CD4-positive, alpha-beta T cell treated with Interleukin-12 subunit alpha and Interleukin-12 subunit beta, for 1 hour (primary cell): ENCODE measurements at regions not wholly inside any gene's neighbourhood (a gene's known extent, or its start where the extent isn't known, plus 50 kb on each side); places are given as distances from the start of the nearest gene placed in this dataset.

ENCODE experiments used
- DNase-seq: peaks from one replicate; pipeline ENCODE4 v3.0.0-alpha.2; 2020

- no peak for DNase-seq
These were observed 1890.7 kb upstream of the NUDT12 start for GRCh38 chr5:105453216-105453807.

- no peak for DNase-seq
These were observed 1885.7 kb upstream of the NUDT12 start for GRCh38 chr5:105448271-105448670.

GRCh38 chr5:105430516-105430915 is 1867.9 kb upstream of the NUDT12 start:
- no peak for DNase-seq

DNA sequence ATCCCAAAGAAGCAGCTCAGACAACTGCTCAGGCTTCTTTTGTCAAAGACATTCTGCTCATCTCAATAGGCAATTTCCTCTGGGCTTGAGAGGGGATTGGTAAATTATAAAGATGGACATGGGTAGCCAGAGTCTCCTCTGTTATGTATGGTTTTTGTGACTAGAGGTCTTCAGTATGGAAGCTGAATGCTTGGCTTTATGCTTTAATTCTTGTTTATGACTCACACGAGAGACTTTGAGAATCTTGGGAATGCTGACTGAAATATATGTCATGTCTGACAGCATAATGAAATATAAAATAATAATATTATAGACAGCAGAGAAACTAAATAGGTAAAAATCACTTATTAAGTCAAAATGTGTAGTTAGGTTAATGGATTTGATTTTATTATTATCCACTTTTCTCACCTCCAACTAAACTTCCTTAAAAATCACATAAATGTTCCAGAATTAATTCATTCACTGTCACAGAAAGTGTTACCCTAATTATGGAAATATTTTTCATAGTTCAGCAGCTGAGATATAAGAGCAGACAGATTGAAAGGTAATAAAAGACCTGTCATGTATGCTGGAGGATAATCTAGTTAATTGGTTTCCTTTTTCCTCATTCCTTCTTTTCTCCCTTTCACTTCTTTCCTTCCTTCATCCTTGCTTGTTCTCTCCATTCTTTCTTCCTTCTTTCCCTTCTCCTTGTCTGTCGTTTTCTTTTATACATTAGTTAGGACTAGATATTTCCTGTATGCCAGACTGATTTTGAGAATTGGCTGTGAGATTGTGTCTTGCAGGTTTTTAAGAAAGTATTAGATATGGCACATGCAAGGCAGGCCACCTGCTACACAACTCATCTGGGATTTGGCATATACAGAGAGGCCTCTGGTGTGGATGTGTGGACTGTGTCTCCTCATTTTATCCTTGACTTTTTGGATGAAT is 1866.1 kb upstream of the NUDT12 start:
- DNase-seq, result no peak

DNA sequence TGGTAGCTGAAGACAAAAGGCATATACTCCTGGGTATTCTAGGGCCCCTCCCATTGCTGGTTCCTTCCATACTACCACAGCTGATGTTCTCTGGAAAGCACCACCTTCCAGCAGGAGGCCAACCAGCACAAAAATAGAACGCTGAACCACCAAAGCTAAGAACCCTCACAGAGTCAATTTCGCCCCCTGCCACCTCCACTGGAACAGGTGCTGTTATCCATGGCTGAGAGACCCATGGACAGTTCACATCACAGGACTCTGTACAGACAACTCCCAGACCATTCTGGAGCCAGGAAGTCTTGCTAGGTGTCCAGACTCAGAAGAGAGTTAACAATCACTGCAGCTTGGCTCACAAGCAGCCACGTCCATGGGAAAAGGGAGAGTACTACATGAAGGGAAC is 1851.5 kb upstream of the NUDT12 start:
- DNase-seq, result no peak

GRCh38 chr5:105413406-105413990 is 1850.9 kb upstream of the NUDT12 start:
- DNase-seq, result no peak

GRCh38 chr5:105409695-105410094 is 1847.1 kb upstream of the NUDT12 start:
- no peak for DNase-seq

DNA sequence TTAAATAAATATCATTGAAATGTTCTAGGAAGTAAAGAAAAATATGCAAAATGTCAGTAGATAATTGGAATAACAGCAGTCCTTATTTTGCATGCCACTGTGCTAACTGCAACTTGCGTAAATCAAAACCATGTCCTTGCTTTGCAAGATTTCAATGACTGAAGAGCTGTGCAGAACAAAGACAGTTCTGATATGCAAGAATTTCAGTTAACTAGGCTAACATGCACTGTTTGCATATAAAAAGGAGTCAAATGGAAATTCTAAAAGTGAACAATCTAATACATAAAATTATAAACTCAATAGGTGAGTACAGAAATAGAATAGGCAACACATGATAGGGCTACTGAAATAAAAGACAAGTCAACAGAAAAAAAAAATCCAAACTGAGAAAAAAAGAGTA is 1844.6 kb upstream of the NUDT12 start:
- no peak for DNase-seq

GRCh38 chr5:105397749-105398148 is 1835.2 kb upstream of the NUDT12 start:
- DNase-seq, result no peak

GRCh38 chr5:105392710-105393149 is 1830.1 kb upstream of the NUDT12 start:
- DNase-seq, result no peak

- DNase-seq, result no peak
These were observed 1829.6 kb upstream of the NUDT12 start for GRCh38 chr5:105392122-105392709.

- no peak for DNase-seq
These were observed 1817.5 kb upstream of the NUDT12 start for GRCh38 chr5:105380126-105380525.

DNA sequence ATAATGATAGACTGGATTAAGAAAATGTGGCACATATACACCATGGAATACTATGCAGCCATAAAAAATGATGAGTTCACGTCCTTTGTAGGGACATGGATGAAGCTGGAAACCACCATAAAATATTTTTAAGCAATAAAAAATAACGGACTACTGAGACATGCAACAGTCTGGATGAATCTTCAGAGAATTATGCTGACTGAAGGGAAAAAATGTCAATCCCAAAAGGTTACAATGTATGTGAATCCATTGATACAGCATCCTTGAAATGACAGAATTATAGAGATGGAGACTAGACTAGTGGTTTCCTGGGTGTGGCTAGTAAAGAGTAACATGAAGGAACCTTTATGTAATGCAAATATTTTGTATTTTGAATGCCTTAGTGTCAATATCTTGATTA is 1808.6 kb upstream of the NUDT12 start:
- DNase-seq, result no peak

DNA sequence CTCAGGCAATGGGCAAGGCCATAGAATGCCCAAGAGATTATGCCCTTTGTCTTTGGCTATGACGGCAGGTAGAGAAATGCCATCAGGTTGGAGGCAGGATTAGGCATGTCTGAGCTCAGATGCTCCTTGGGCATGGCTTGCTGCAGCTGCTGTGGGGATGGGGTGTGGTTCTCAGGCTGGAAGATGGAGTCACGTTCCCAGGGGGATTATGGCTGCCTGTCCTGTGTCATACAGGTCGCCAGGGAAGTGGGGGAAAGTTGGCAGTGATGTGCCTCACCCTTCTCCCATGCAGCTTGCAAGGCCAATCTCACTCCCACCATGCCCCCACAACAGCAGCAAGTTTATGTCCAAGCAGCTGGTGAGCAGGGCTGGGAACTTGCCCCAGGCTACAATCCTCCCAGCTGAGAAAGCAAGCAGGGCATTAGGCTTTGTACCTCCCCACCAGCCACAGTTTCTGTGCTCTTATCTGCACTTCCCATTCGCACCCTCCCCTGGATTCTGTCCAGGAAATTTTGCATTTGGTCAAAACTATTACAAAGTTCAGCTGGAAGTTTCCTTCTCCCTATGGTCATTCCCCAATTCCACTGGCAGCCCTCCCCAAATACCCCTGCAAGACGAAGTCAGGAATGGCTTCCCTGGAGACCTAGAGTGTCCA is 1788.0 kb upstream of the NUDT12 start:
- no peak for DNase-seq

DNA sequence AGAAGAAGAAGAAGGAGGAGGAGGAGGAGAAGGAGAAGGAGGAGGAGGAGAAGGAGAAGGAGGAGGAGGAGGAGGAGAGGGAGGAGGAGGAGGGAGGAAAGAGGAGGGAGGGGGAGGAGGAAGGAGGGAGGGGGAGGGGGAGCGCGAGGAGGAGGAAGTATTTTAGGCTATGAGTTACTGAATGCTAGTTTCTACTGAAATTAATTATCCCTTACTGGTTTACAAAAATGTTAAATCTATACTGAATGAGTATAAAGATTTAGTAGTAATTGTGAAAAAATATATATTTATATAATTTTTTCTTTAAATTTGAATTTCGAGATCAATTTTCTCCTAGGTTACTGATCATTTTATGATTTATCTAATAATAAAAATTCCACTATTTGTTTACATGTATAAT is 1769.0 kb upstream of the NUDT12 start:
- DNase-seq, result no peak

DNA sequence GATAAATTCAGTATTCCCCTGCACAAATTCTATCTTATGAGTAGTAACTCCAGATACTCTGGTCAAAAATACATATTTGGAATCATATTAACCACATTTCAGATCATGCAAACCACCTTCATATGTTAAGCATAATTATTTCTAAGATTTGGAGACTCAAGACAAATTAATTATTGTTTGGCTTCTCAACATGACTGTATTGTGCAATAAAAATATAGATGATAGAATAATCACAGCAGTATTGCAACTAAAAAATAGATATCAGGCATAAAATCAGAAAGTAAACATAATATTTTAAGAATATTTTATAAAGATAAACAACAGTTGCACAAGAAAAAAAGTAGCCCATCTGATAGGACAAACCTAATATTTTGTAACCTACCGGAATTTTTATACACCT is 1767.6 kb upstream of the NUDT12 start:
- DNase-seq, result no peak

GRCh38 chr5:105304859-105305258 is 1742.3 kb upstream of the NUDT12 start:
- DNase-seq, result no peak

DNA sequence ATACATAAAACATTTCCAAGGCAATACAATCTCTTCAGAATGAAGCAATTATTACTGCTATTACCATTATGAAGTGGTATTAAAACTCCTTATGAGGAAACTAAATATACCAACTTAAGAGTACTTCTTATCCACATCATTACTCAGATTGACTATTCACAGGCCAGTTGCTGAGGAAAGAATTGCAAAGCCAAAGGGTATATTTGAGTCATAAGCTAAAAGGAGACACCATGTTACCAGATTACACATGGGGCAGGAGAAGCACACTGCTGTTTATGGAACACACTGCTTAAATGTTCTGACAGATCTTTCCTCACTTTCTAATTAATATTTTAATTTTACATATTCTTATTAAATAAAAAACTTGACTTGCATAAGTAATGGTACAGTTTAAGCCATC is 1726.4 kb upstream of the NUDT12 start:
- no peak for DNase-seq

DNA sequence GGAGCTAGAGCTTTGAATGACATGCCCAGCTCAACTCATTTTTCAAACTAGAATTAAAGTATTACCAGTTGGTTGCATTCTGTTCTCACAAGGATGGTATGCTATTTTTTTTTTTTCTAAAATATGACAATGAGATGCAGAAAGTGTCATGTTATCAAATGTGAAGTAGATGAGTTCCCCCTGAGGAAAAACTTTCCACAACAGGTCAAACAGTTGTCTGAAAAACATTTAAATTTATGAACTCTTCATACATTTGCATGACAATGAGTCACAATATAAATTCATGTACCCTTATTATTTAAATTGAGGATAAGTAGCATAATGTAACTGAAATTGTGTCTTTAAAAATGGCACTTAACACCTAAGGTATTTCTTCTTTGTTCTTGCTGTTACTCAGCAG is 1720.5 kb upstream of the NUDT12 start:
- DNase-seq, result no peak

GRCh38 chr5:105274079-105274478 is 1711.5 kb upstream of the NUDT12 start:
- DNase-seq, result no peak

GRCh38 chr5:105263515-105263914 is 1700.9 kb upstream of the NUDT12 start:
- no peak for DNase-seq

GRCh38 chr5:105259581-105260217 is 1697.1 kb upstream of the NUDT12 start:
- DNase-seq, result no peak

- DNase-seq, result no peak
These were observed 1676.0 kb upstream of the NUDT12 start for GRCh38 chr5:105238561-105238960.
